Spinal cord (tissue), 9 donors: ENCODE measurements at regions not wholly inside any gene's neighbourhood (a gene's known extent, or its start where the extent isn't known, plus 50 kb on each side); places are given as distances from the start of the nearest gene placed in this dataset.
"Not testable (repeated sequence)": the region's sequence is repeated elsewhere in the genome, so short reads cannot be mapped to it uniquely, and the experiment has no call there.

Experiments
- DNase-seq, 6 donors: peaks; one replicate each; pipeline versions ENCODE4 v3.0.0 to v3.0.0-alpha.2; 2013 to 2015; ENCODE audit warnings: low spot score in 6 of 6, low read depth in 4 of 6
- H3K27ac ChIP-seq: one replicate; pipeline ENCODE4 v1.5.1; 2013; ENCODE audit warnings: low read depth, low read length, control low read depth
- H3K27me3 ChIP-seq: one replicate; pipeline ENCODE4 v1.6.1; 2013; ENCODE audit warnings: low read length; ENCODE audit not compliant: control insufficient read depth, insufficient read depth
- H3K36me3 ChIP-seq: one replicate; pipeline ENCODE4 v1.6.1; 2013; ENCODE audit warnings: low read length; ENCODE audit not compliant: control insufficient read depth, insufficient read depth
- H3K4me1 ChIP-seq: one replicate; pipeline ENCODE4 v1.6.1; 2013; ENCODE audit warnings: low read length; ENCODE audit not compliant: control insufficient read depth, insufficient read depth
- H3K4me3 ChIP-seq: one replicate; pipeline ENCODE4 v1.5.1; 2013; ENCODE audit warnings: low read depth, low read length, control low read depth
- H3K9me3 ChIP-seq: one replicate; pipeline ENCODE4 v1.6.1; 2013; ENCODE audit warnings: low read length; ENCODE audit not compliant: control insufficient read depth, insufficient read depth
- whole genome bisulfite sequencing: methylation state at CpG from one replicate; pipeline ENCODE4 v1.1.5; 2013; ENCODE audit warnings: missing lambda C conversion rate; ENCODE audit not compliant: insufficient coverage; 5-methylcytosine and 5-hydroxymethylcytosine counted together
- donor health status: healthy.

DNA sequence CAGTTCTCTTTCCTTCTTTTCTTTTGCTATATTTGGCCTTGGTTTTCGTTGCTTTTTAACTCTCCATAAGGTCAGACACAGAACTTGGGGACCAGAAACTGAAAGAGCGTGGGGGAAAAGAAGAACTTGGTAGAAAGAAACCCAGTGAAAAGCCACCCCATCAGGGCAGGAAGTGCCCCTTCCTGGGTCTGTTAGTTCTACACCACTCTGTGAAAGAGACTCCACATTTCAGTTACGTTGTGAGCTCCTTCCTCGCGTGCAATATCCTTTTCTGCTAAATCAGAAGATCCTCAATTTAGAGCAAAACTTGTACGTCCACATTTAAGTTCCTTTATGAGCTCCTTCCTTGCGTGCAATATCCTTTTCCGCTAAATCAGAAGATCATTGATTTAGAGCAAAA, 220.6 kb upstream of the FOXK1 start:
- H3K27me3 ChIP-seq: no peaks in the 10 kb centered on the region
- H3K9me3 ChIP-seq: no peaks in the 10 kb centered on the region
- no peak for DNase-seq
- no peak overlapping the region for H3K27ac ChIP-seq
- H3K36me3 ChIP-seq: no peaks in the 10 kb centered on the region
- H3K4me1 ChIP-seq: no peaks in the 10 kb centered on the region
- 84% methylated on average over 8 of the region's 8 CpGs for WGBS
- H3K4me3 ChIP-seq: no peak overlapping the region

DNA sequence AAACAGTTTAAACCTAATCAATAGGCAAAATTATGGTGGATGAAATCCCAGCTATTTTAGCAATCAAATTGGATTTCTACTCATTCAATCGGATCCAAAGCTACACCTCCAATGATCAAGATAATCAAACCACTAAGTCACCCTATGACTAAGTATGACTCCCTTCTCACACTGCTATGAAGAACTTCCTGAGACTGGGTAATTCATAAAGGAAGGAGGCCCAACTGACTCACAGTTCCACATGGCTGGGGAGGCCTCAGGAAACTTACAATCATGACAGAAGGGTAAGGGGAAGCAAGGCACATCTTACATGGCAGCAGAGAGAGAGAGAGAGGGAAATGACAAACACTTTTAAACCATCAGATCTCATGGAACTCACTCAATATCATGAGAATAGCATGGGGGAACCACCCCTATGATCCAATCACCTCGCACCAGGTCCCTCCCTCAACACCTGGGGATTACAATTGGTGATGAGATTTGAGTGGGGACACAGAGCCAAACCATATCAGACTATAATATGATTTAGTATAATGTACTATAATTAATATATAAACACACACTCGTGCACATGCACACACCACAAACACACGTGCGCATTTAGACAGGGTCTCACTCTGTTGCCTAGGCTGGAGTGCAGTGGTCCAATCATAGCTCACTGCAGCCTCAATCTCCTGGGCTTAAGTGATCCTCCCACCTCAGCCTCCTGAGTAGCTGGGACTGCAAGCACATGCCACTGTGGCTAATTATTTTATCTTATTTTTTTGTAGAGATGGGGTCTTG, 213.6 kb upstream of the FOXK1 start:
- WGBS: 100% methylated on average over 2 of the region's 5 CpGs
- DNase-seq: no peak
- Histone ChIP-seq H3K27ac (no peak overlapping the region), H3K27me3 (no peaks in the 10 kb centered on the region), H3K4me1 (peaks cover 6% of the 10 kb centered on the region), H3K36me3 (no peaks in the 10 kb centered on the region), H3K4me3 (no peak overlapping the region), H3K9me3 (no peaks in the 10 kb centered on the region)

DNA sequence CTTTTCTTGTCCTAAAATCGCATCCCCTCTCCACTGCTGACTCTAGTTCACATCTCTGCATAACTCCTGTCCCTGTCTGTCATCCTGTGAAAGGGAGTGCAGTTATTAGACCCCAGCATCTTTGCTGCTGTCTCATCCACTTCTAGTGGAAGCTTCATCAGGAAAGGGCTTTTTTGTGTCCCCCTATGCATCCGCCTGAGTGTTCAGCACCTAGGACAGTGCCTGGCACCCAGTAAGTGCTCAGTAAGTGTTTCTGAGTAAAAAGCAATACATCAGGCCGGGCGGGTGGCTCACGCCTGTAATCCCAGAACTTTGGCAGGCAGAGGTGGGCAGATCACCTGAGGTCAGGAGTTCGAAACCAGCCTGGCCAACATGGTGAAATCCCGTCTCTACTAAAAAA, 211.8 kb upstream of the FOXK1 start:
- Histone ChIP-seq H3K4me3 (no peak overlapping the region), H3K36me3 (no peaks in the 10 kb centered on the region), H3K9me3 (no peaks in the 10 kb centered on the region), H3K4me1 (peaks cover 6% of the 10 kb centered on the region), H3K27ac (no peak overlapping the region), H3K27me3 (no peaks in the 10 kb centered on the region)
- 82% methylated on average over 7 of the region's 7 CpGs for WGBS
- no peak for DNase-seq

DNA sequence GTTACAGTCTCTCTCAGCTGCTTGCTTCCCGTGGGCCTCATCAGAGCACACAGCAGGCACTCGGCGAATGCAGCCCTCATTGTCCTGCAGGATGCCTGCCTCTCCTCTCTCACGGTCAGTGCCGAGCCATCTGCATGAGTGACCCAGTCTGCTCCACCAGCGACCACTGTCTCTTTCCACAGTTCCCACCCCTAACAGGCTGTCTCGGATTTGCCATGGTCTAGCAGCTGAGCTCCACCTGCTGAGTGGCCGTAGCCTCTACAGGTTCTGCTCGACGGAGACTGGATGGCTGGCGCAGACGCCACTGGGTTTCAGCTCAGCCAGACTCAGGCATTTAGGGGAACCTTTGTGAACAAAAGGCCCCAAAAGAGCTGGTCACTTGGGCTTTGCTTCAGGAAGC, 209.4 kb upstream of the FOXK1 start:
- Histone ChIP-seq H3K27me3 (no peaks in the 10 kb centered on the region), H3K36me3 (no peaks in the 10 kb centered on the region), H3K4me3 (no peak overlapping the region), H3K27ac (no peak overlapping the region), H3K4me1 (peaks cover 6% of the 10 kb centered on the region), H3K9me3 (no peaks in the 10 kb centered on the region)
- WGBS: 23% methylated on average over 12 of the region's 12 CpGs
- DNase-seq: peak in 2 of 6 donors; percentile 31 to 77

DNA sequence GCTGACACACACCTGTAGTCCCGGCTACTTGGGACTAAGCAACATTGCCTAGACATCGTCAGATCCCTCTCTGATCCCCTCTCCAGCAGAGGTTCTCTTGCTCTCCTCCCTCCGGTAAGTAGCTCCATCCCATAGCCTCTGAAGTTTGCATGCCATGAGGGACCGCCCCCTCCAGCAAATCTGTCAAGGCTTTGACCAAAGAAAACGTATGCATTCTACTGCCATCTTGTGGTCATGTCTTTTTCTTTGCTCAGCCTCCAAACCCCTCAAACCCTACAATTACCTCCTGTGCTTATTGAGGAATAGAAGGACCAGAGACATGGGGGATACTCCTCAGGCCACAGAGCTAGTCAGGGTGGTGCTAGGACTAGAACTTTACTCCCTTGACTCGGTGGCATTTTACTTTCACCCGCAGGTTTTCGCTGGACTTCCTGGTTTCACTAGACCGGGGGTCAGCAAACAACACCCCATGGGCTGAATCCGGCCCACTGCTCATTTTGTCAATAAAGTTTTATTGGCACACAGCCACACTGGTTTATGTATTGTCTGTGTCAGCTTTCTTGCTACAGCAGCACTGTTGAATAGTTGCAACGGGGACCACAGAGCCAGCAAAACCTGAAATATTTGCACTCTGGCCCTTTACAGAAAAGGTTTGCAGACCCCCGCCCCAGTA, 202.6 kb upstream of the FOXK1 start:
- no peaks in the 10 kb centered on the region for H3K36me3 ChIP-seq
- WGBS: 66% methylated on average over 8 of the region's 12 CpGs
- H3K4me1 ChIP-seq: no peaks in the 10 kb centered on the region
- no peak overlapping the region for H3K4me3 ChIP-seq
- no peak overlapping the region for H3K27ac ChIP-seq
- no peaks in the 10 kb centered on the region for H3K27me3 ChIP-seq
- H3K9me3 ChIP-seq: no peaks in the 10 kb centered on the region
- peak in 2 of 6 donors; percentile 59 to 64 for DNase-seq

DNA sequence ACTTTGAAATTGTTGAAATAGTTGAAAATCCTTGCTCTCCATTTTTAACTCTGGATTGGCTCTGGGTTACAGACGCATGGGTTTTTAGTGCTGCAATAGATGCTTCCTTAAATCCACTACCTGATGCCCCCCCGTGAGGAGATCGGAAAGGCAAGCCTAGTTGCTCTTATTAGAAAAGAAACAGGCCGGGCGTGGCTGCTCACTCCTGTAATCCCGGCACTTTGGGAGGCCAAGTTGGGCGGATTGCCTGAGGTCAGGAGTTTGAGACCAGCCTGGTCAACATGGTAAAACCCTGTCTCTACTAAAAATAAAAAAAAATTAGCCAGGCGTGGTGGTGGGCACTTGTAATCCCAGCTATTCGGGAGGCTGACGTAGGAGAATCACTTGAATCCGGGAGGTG, 202.0 kb upstream of the FOXK1 start:
- not testable (repeated sequence) for H3K4me1 ChIP-seq, DNase-seq, H3K27ac ChIP-seq, H3K36me3 ChIP-seq, H3K9me3 ChIP-seq, H3K4me3 ChIP-seq, H3K27me3 ChIP-seq
- WGBS: 96% methylated on average over 10 of the region's 11 CpGs

DNA sequence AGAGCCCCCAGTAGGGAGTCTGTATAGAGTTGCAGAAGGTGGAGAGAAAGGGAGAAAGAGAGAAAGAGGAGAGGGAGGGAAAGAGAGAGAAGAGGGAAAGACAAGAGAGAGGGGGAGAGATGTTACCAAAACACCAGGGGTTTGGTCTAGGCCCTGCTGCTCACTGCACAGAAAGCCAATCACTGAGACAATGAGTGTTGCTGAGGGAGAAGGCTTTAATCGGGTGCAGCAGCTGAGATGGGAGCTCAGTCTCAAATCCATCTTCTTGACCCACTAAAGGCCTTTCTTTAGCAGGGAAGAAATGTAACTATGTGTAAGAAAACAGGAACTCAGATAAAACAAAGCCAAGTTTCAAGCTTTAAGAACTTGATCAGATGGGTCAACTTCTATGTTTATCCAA, 198.2 kb upstream of the FOXK1 start:
- Histone ChIP-seq H3K27me3 (no peaks in the 10 kb centered on the region), H3K4me3 (no peak overlapping the region), H3K27ac (no peak overlapping the region), H3K36me3 (no peaks in the 10 kb centered on the region), H3K4me1 (no peaks in the 10 kb centered on the region), H3K9me3 (no peaks in the 10 kb centered on the region)
- whole genome bisulfite sequencing: no CpG with 5 or more reads among the region's 1 CpG
- no peak for DNase-seq

DNA sequence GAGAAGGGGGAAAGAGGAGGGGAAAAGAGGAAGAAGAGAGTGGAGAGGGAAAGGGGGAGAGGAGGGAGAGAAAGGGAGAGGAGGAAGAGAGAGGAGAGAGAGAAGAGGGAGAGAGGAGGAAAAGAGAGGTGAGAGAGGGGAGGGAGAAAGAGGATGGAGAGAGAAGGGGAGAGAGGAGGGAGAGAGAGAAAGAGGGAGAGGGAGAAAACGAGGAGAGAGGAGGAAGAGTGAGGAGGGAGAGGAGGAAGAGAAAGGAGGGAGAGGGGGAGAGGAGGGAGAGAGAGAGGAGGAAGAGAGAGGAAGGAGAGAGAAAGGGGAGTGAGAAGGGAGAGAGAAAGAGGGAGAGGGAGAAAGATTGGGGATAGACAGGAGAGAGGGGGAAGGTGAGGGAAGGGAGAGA, 197.6 kb upstream of the FOXK1 start:
- Histone ChIP-seq H3K27me3 (no peaks in the 10 kb centered on the region), H3K27ac (no peak overlapping the region), H3K4me3 (no peak overlapping the region), H3K36me3 (no peaks in the 10 kb centered on the region), H3K4me1 (no peaks in the 10 kb centered on the region), H3K9me3 (no peaks in the 10 kb centered on the region)
- 45% methylated on average over 1 of the region's 1 CpG for WGBS
- DNase-seq: no peak

DNA sequence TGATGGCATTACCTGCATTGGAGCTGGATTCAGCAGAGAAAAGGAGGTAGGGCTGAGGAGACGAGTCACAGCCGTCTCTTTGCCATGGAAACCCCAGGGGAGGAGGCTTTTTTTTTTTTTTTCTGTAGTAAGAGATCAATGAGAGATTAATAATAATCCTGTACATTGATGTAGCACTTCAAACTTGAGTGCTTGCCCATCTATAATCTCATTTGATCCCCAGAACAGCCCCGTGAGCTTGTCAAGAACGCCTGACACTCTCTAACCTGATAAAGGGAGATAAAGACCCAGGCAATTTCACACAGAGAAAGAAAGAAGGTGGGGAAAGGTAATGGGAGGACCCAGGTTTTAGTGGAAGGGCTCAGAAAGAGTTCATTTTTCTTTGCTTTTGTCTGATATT, 195.2 kb upstream of the FOXK1 start:
- Histone ChIP-seq H3K4me1 (no peaks in the 10 kb centered on the region), H3K27ac (no peak overlapping the region), H3K4me3 (no peak overlapping the region), H3K27me3 (no peaks in the 10 kb centered on the region), H3K9me3 (no peaks in the 10 kb centered on the region), H3K36me3 (no peaks in the 10 kb centered on the region)
- no CpG with 5 or more reads among the region's 4 CpGs for WGBS
- no peak for DNase-seq

DNA sequence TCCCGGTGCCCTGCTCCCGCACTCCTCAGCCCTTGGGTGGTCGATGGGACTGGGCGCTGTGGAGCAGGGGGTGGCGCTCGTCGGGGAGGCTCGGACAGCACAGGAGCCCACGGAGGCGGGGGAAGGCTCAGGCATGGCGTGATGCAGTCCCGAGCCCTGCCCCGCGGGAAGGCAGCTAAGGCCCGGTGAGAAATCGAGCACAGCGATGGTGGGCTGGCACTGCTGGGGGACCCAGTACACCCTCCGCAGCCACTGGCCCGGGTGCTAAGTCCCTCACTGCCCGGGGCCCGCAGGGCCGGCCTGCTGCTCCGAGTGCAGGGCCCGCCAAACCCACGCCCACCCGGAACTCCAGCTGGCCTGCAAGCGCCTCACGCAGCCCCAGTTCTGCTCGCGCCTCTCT, 185.2 kb upstream of the FOXK1 start:
- 91% methylated on average over 29 of the region's 30 CpGs for WGBS
- not testable (repeated sequence) for H3K4me3 ChIP-seq, H3K4me1 ChIP-seq, H3K36me3 ChIP-seq, H3K27me3 ChIP-seq, DNase-seq, H3K27ac ChIP-seq, H3K9me3 ChIP-seq
